Karpas-422 (cell line): ENCODE measurements at regions not wholly inside any gene's neighbourhood (a gene's known extent, or its start where the extent isn't known, plus 50 kb on each side); places are given as distances from the start of the nearest gene placed in this dataset.

ENCODE experiments used
- DNase-seq: peaks from one replicate; pipeline ENCODE4 v3.0.0-alpha.2; 2015
- H2AFZ ChIP-seq: fragments of 200-600 bp; sonication (generic); 2 replicates; pipeline ENCODE4 v1.6.1; 2014; ENCODE audit warnings: antibody characterized with exemption, low read length, mixed read lengths
- H3K27ac ChIP-seq: fragments of 200-600 bp; sonication (generic); 2 replicates; pipeline ENCODE4 v1.5.1; 2014; ENCODE audit warnings: mild to moderate bottlenecking, low read length, moderate library complexity
- H3K27me3 ChIP-seq: fragments of 200-600 bp; sonication (generic); 2 replicates; pipeline ENCODE4 v1.6.1; 2014; ENCODE audit warnings: low read length, mixed read lengths
- H3K36me3 ChIP-seq: fragments of 200-600 bp; sonication (generic); 2 replicates; pipeline ENCODE4 v1.6.1; 2014; ENCODE audit warnings: low read length, mixed read lengths; ENCODE audit not compliant: insufficient read depth
- H3K4me1 ChIP-seq: fragments of 200-600 bp; sonication (generic); 2 replicates; pipeline ENCODE4 v1.6.1; 2014; ENCODE audit warnings: mild to moderate bottlenecking, low read length, mixed read lengths
- H3K4me2 ChIP-seq: fragments of 200-600 bp; sonication (generic); 2 replicates; pipeline ENCODE4 v1.6.1; 2014; ENCODE audit warnings: low read length, low read depth, mild to moderate bottlenecking; ENCODE audit not compliant: poor library complexity, severe bottlenecking
- H3K4me3 ChIP-seq: fragments of 200-600 bp; sonication (generic); 2 replicates; pipeline ENCODE4 v1.5.1; 2014; ENCODE audit warnings: mild to moderate bottlenecking, antibody characterized with exemption, low read length, mixed read lengths
- H3K79me2 ChIP-seq: fragments of 200-600 bp; sonication (generic); 2 replicates; pipeline ENCODE4 v1.6.1; 2014; ENCODE audit warnings: mild to moderate bottlenecking, low read length, mixed read lengths
- H3K9ac ChIP-seq: fragments of 200-600 bp; sonication (generic); 2 replicates; pipeline ENCODE4 v1.6.0; 2014; ENCODE audit warnings: low read length
- H3K9me2 ChIP-seq: fragments of 200-600 bp; sonication (generic), shearing (Covaris generic); replicated peaks from 2 replicates; pipeline ENCODE4 v1.6.0; 2014; ENCODE audit warnings: mild to moderate bottlenecking, low read length, moderate library complexity; ENCODE audit not compliant: insufficient read depth
- H3K9me3 ChIP-seq: fragments of 300-700, 200-600 bp; sonication (generic); 2 replicates; pipeline ENCODE4 v1.6.1; 2014; ENCODE audit warnings: low read length, mixed read lengths
- H4K20me1 ChIP-seq: fragments of 200-600 bp; sonication (generic); 2 replicates; pipeline ENCODE4 v1.6.1; 2014; ENCODE audit warnings: mild to moderate bottlenecking, antibody characterized with exemption, low read length, low read depth; ENCODE audit not compliant: insufficient read depth

DNA sequence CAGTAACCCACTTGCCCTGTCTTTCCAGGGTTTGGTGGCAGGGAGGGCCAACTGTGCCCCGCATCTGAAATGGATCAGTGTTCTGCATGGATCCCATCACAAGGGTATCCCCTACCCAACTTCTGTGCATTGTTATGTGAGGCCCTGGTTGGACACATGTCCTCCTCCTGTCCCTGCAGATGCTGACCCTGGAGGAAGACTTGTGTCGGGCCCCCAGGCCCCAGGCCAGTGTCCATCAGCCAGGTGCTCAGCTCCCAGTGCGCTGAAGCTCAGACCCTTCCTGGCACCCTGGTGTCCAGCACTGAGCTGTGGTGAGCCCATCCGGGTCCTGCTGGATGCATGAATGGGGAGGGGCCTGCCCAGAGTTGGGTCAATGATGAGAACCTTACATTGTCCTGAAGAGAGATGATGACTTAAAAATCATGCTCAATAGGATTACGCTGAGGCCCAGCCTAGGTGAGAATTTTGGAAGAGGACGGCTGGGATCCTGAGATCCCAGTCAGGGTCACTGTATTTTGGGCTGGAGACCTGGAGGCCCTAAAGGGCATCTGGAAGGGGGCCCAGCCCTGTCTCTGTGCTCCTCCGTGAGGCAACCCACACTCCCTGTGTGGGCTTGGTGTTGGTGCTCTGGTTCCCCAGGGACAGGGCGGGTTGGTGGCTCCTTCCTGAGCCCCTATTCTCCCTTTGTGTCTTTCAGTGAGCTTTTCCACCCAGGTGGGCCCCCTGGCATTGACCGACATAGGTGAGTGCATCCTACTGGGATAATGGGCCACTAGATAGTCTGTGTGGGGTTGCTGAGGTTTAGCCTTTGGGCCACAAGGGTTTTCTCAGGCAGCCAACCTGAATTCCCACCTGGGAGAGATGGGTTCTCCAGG lies 199.1 kb downstream of the UBE3A start:
- no peak for DNase-seq
- no peaks in the 10 kb centered on the region for H3K4me1 ChIP-seq
- no peaks in the 10 kb centered on the region for H3K36me3 ChIP-seq
- no peaks in the 10 kb centered on the region for H3K27me3 ChIP-seq
- H3K79me2 ChIP-seq, result no peaks in the 10 kb centered on the region
- no peak overlapping the region for H3K27ac ChIP-seq
- peaks cover 11% of the 10 kb centered on the region; the same call in 1 of the 2 replicates for H3K9me3 ChIP-seq
- H3K4me2 ChIP-seq, result no peak overlapping the region
- no peak overlapping the region for H3K9ac ChIP-seq
- H2AFZ ChIP-seq, result no peak overlapping the region
- no peak overlapping the region for H3K4me3 ChIP-seq
- no peaks in the 10 kb centered on the region for H4K20me1 ChIP-seq
- H3K9me2 ChIP-seq, result no peaks in the 10 kb centered on the region

DNA sequence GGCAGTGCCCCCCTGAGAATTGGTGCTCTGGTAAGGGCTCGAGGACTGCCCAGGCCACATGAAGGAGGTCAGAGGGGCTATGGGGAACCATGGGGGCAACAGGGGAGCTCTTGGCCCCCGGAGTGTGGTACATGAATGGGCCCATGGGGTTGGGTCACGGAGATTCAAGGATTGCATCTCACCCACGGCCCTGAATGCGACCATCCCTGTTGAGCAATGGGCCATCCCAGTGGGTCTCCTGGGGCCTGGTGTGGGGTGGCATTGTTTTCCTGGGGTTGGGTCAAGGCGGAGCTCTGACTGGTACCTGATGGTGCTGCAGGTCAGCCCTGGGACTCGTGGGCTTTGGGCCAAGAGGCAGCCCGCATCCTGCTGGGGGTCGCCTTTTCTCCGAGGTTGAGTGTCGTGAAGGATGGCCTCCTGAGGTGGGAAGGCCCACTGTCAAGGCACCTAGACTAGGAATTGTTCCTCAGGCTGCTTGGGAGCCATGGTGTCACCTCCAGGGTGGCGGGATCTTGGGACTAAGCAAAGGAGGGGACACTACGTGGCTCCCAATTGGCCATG lies 198.3 kb downstream of the UBE3A start:
- H3K79me2 ChIP-seq, result no peaks in the 10 kb centered on the region
- DNase-seq, result no peak
- H4K20me1 ChIP-seq, result no peaks in the 10 kb centered on the region
- H3K9me3 ChIP-seq, result peaks cover 10% of the 10 kb centered on the region; the same call in 1 of the 2 replicates
- no peak overlapping the region for H2AFZ ChIP-seq
- H3K4me2 ChIP-seq, result no peak overlapping the region
- H3K4me1 ChIP-seq, result no peaks in the 10 kb centered on the region
- H3K9me2 ChIP-seq, result no peaks in the 10 kb centered on the region
- H3K36me3 ChIP-seq, result no peaks in the 10 kb centered on the region
- no peaks in the 10 kb centered on the region for H3K27me3 ChIP-seq
- H3K4me3 ChIP-seq, result no peak overlapping the region
- H3K27ac ChIP-seq, result no peak overlapping the region
- no peak overlapping the region for H3K9ac ChIP-seq

DNA sequence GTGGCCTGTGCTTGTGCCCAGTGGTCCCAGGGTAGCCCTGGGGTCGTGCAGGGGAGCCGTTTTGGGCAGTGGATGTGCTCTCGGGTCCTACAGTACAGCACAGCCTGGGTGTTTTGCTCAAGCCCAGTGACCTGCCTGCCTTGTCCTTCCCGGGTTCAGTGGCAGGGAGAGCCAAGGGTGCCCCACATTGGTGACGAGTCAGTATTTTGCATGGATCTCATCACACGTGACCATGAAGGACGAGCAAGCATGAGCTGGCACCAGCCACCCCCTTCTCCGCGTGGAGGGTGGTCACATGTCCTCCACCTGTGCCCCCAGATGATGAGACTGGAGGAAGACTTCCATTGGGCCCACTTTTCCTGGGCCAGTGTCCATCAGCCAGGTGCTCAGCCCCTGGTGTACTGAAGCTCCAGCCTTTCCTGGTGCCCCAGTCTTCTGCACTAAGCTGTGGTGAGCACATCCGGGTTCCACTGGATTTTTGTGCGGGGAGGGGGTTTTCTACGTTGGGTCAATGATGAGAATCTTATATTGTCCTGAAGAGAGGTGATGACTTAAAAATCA lies 197.5 kb downstream of the UBE3A start:
- no peaks in the 10 kb centered on the region for H3K9me2 ChIP-seq
- no peaks in the 10 kb centered on the region for H3K79me2 ChIP-seq
- H4K20me1 ChIP-seq, result no peaks in the 10 kb centered on the region
- H2AFZ ChIP-seq, result no peak overlapping the region
- H3K4me3 ChIP-seq, result no peak overlapping the region
- H3K9ac ChIP-seq, result no peak overlapping the region
- H3K27ac ChIP-seq, result no peak overlapping the region
- peaks cover 14% of the 10 kb centered on the region; the same call in 1 of the 2 replicates for H3K9me3 ChIP-seq
- no peaks in the 10 kb centered on the region for H3K4me1 ChIP-seq
- no peak for DNase-seq
- H3K36me3 ChIP-seq, result no peaks in the 10 kb centered on the region
- no peak overlapping the region for H3K4me2 ChIP-seq
- H3K27me3 ChIP-seq, result no peaks in the 10 kb centered on the region

DNA sequence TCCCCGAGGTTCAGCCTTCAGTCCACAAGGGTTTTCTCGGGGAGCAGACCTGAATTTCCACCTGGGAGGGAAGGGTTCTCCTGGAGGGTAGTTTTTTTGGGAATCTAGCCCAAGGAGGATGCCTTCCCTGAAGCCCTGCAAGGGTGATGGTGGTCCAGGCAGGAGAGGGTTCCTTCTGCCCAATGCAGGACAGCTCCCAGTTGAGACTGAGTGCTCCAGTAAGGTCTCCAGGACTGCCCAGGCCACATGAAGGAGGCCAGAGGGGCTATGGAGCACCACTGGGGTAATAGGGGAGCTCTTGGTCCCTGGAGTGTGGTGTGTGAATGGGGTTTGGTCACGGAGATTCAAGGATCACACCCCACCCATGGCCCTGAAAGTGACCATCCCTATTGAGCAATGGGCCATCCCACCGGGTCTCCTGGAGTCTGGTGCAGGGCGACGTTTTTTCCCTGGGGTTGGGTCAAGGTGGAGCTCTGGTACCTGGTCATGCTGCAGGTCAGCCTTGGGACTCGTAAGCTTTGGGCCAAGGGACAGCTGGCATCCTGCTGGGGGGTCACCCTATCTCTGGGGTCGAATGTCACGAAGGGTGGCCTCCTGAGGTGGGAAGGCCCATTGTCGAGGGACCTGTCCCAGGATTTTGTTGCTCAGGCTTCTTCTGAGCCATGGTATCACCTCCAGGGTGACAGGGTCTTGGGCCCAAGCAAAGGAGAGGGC lies 196.5 kb downstream of the UBE3A start:
- no peak overlapping the region for H3K9ac ChIP-seq
- H3K9me3 ChIP-seq, result peaks cover 18% of the 10 kb centered on the region; the same call in 1 of the 2 replicates
- no peak for DNase-seq

DNA sequence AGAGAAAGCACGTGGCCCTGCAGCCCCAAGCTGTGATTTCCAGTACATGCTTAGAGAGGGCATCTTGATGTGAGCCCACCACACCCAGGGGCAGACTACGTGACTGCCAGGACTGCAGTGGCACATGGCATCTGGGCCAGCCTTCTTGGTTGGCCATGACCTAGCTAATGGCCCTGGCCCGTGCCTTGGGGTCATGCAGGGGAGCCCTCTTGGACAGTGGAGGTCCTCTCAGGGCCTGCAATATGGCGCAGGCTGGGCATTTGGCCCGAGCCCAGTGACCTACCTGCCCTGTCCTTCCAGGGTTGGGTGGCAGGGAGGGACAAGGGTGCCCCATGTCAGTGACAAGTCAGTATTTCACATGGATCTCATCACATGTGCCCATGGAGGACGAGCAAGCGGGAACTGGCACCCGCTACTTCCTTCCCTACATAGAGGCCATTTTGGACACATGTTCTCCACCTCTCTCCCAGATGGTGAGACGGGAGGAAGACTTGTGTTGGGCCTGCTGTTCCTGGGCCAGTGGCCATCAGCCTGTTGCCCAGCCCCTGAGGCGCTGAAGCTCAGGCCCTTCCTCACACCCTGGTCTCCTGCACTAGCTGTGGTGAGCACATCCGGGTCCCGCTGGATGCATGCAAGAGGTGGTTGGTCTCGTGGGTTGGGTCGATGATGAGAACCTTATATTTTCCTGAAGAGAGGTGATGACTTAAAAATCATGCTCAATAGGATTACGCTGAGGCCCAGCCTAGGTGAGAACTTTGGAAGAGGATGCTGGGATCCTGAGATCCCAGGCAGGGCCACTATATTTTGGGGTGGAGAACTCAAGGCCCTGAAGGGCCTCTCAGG lies 195.6 kb downstream of the UBE3A start:
- no peak for DNase-seq
- Histone ChIP-seq H3K36me3 (no peaks in the 10 kb centered on the region), H2AFZ (no peak overlapping the region), H4K20me1 (no peaks in the 10 kb centered on the region), H3K9me3 (peaks cover 18% of the 10 kb centered on the region; the same call in 1 of the 2 replicates), H3K27me3 (no peaks in the 10 kb centered on the region), H3K4me2 (no peak overlapping the region), H3K9me2 (no peaks in the 10 kb centered on the region), H3K79me2 (no peaks in the 10 kb centered on the region), H3K4me3 (no peak overlapping the region), H3K27ac (no peak overlapping the region), H3K9ac (no peak overlapping the region), H3K4me1 (no peaks in the 10 kb centered on the region)

More for the DNA sequence above, 196.5 kb downstream of the UBE3A start:
- Histone ChIP-seq H3K4me2 (no peak overlapping the region), H3K27ac (no peak overlapping the region), H3K9me2 (no peaks in the 10 kb centered on the region), H4K20me1 (no peaks in the 10 kb centered on the region), H3K36me3 (no peaks in the 10 kb centered on the region), H2AFZ (no peak overlapping the region), H3K79me2 (no peaks in the 10 kb centered on the region), H3K27me3 (no peaks in the 10 kb centered on the region), H3K4me3 (no peak overlapping the region), H3K4me1 (no peaks in the 10 kb centered on the region)

DNA sequence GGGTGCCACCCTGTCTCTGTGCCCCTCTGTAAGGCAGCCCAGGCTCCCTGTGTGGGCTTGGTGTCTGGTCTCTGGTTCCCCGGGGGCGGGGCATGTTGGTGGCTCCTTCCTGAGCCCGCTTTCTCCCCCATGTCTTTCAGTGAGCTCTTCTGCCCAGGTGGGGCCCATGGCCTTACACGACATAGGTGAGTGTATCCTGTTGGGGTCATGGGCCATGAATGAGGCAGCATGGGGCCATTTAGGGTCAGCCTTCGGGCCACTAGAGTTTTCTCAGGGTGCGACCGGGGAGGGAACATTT lies 195.1 kb downstream of the UBE3A start:
- no peak overlapping the region for H3K4me3 ChIP-seq
- no peaks in the 10 kb centered on the region for H3K36me3 ChIP-seq
- no peaks in the 10 kb centered on the region for H3K79me2 ChIP-seq
- no peak overlapping the region for H2AFZ ChIP-seq
- H3K27me3 ChIP-seq, result no peaks in the 10 kb centered on the region
- DNase-seq, result no peak
- H3K9me3 ChIP-seq, result peaks cover 19% of the 10 kb centered on the region; the same call in 1 of the 2 replicates
- H3K9me2 ChIP-seq, result no peaks in the 10 kb centered on the region
- no peaks in the 10 kb centered on the region for H4K20me1 ChIP-seq
- no peak overlapping the region for H3K9ac ChIP-seq
- no peak overlapping the region for H3K4me2 ChIP-seq
- no peak overlapping the region for H3K27ac ChIP-seq
- H3K4me1 ChIP-seq, result no peaks in the 10 kb centered on the region

DNA sequence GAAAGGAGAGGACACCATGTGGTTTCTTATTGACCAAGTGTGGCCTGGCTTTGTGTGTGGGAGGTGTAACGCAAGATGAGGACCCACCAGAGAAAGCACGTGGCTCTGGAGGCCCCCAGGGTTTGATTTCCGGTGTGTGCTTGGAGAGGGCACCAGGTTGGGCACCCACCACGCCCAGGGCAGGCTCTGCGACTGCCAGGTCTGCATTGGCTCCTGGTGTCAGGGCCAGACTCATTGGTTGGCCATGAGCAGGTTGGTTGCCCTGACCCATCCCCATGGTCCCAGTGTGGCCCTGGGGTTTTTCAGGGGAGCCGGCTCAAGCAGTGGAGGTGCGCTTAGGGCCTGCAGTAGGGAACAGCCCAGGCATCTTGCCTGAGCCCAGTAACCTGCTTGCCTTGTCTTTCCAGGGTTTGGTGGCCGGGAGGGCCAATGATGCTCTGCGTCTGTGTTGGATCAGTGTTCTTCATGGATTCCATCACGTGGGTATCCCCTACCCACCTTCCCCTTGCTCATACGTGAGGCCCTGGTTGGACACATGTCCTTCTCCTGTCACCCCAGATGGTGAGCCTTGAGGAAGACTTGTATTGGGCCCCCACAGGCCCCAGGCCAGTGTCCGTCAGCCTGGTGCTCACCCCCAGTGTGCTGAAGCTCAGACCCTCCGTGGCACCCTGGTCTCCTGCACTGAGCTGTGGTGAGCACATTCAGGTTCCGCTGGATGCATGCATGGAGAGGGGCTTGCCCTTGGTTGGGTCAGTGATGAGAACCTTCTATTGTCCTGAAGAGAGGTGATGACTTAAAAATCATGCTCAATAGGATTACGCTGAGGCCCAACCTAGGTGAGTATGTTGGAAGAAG lies 193.9 kb downstream of the UBE3A start:
- no peaks in the 10 kb centered on the region for H3K4me1 ChIP-seq
- H3K4me3 ChIP-seq, result no peak overlapping the region
- peaks cover 25% of the 10 kb centered on the region; the same call in 1 of the 2 replicates for H3K9me3 ChIP-seq
- H4K20me1 ChIP-seq, result no peaks in the 10 kb centered on the region
- H2AFZ ChIP-seq, result no peak overlapping the region
- H3K27ac ChIP-seq, result no peak overlapping the region
- no peak overlapping the region for H3K9ac ChIP-seq
- H3K9me2 ChIP-seq, result no peaks in the 10 kb centered on the region
- H3K79me2 ChIP-seq, result no peaks in the 10 kb centered on the region
- H3K36me3 ChIP-seq, result no peaks in the 10 kb centered on the region
- no peak for DNase-seq
- H3K27me3 ChIP-seq, result no peaks in the 10 kb centered on the region
- H3K4me2 ChIP-seq, result no peak overlapping the region
